ENCODE measurements at regions not wholly inside any gene's neighbourhood (a gene's known extent, or its start where the extent isn't known, plus 50 kb on each side); places are given as distances from the start of the nearest gene placed in this dataset.

DNA sequence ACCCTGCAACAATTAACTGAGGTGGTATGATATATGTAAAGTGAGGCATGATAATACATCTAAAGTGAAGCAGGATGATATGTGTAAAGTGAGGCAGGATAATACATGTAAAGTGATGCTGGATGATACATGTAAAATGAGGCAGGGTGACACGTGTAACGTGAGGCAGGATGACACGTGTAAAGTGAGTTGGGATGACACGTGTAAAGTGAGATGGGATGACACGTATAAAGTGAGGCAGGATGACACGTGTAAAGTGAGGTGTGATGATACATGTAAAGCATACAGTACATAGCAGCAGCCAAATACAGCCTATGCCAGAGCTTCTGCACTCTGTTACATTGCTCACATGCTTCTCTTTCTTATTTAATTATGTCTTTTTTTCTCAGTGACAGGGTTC is 184.4 kb upstream of the FOXF1 start:
- TF ChIP-seq, protein P1, sequence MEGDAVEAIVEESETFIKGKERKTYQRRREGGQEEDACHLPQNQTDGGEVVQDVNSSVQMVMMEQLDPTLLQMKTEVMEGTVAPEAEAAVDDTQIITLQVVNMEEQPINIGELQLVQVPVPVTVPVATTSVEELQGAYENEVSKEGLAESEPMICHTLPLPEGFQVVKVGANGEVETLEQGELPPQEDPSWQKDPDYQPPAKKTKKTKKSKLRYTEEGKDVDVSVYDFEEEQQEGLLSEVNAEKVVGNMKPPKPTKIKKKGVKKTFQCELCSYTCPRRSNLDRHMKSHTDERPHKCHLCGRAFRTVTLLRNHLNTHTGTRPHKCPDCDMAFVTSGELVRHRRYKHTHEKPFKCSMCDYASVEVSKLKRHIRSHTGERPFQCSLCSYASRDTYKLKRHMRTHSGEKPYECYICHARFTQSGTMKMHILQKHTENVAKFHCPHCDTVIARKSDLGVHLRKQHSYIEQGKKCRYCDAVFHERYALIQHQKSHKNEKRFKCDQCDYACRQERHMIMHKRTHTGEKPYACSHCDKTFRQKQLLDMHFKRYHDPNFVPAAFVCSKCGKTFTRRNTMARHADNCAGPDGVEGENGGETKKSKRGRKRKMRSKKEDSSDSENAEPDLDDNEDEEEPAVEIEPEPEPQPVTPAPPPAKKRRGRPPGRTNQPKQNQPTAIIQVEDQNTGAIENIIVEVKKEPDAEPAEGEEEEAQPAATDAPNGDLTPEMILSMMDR (IDR thresholded peaks at IDR 0.05) = no peak
- TF ChIP-seq POLR2A (IDR thresholded peaks at IDR 0.05) = no peak
- ATAC-seq (no peak), DNase-seq (no peak)
- Histone ChIP-seq H3K9me3 (no peaks in the 10 kb centered on the region), H3K4me1 (no peaks in the 10 kb centered on the region), H3K27ac (no peak overlapping the region), H3K36me3 (no peaks in the 10 kb centered on the region), H3K4me3 (no peak overlapping the region), H3K27me3 (no peaks in the 10 kb centered on the region)
- WGBS (ENCODE audit: insufficient coverage, low coverage, low lambda C conversion rate, missing lambda C conversion rate) = 82% methylated on average over 6 of the region's 6 CpGs
- intact Hi-C loops (cut with DNase I) = no loop called here

DNA sequence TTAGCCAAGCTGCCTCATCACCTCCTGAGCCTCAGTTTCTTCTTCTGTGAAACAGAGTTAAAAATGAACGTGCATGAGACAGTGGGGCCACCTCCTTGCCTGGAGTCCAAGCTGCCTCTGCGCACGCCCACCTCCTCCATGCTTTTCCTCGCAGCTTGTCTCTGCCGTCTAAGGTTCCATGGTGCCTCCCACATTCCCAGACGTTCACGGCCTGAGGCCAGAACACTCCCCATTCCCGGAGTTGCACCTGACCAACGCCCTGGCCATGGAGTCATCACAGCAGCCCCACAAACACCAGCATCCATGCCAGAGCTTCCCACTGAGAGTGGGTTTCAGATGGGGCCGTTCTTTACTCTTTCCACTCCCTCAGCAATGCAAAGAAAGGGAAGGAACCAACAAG is 183.0 kb upstream of the FOXF1 start:
- intact Hi-C loops (cut with DNase I) = no loop called here
- Histone ChIP-seq H3K4me3 (no peak overlapping the region), H3K4me1 (no peaks in the 10 kb centered on the region), H3K27me3 (no peaks in the 10 kb centered on the region), H3K9me3 (no peaks in the 10 kb centered on the region), H3K27ac (no peak overlapping the region), H3K36me3 (no peaks in the 10 kb centered on the region)
- no peak for DNase-seq
- TF ChIP-seq POLR2A (IDR thresholded peaks at IDR 0.05) = no peak
- TF ChIP-seq, protein P1 (IDR thresholded peaks at IDR 0.05) = no peak
- 48% methylated on average over 10 of the region's 10 CpGs for whole genome bisulfite sequencing (ENCODE audit: insufficient coverage, low coverage, low lambda C conversion rate, missing lambda C conversion rate)
- no peak for ATAC-seq

DNA sequence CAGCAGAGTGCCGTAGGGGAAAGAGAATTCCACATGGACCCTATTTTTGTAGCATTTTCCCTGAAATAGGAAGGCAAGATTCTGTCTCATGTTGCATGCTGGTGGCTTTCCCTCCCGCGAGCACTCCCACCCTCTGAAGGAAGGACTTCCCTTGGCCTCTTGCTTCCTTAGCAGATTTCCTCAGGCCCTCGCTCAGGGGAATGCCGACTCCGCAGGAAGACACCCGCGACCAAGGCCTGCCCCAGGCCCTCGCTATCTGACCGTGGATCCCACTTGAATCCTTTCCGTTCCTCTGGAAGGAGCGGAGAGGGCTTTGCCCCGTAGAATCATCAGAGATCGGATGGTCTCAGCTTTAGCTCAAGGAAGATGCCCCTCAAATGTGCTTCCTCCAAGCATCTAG is 179.4 kb upstream of the FOXF1 start:
- H3K36me3 ChIP-seq = no peaks in the 10 kb centered on the region
- H3K4me1 ChIP-seq = no peaks in the 10 kb centered on the region
- H3K9me3 ChIP-seq = no peaks in the 10 kb centered on the region
- ATAC-seq = peak in 3 of 4 donors; percentile 21 to 44 (median 24)
- no peak for TF ChIP-seq POLR2A (IDR thresholded peaks at IDR 0.05)
- TF ChIP-seq, protein P1 (IDR thresholded peaks at IDR 0.05) = no peak
- DNase-seq = no peak
- H3K27ac ChIP-seq = no peak overlapping the region
- 42% methylated on average over 5 of the region's 14 CpGs for WGBS (ENCODE audit: insufficient coverage, low coverage, low lambda C conversion rate, missing lambda C conversion rate)
- H3K27me3 ChIP-seq = no peaks in the 10 kb centered on the region
- intact Hi-C loops (cut with DNase I) = no loop called here
- H3K4me3 ChIP-seq = no peak overlapping the region

DNA sequence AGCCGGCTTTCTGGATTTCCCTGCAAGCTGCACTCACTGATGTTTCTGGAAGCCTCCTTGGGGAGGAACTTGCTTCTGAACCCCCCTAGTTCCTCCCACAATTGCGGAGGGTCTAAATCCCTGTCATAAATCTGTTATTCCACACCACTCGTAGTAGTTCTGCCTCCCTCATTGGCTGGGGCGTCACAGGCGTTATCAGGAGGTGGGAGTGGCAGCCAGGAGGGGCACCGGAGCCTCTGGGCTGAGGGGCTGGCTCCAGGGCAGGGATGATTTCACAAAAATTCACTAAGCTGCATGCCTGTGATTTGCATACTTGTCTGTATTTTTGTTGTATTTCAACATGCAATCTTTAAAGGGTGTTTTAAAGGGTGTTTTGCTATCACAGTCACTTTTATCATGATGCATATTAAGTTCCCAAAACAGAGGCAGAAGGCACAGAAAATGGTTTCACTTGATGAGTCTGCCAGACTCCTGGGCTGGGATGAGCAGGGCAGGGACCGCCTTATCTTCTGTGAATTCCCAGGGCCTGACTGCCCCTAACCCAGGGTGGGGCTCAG is 176.2 kb upstream of the FOXF1 start:
- H3K4me3 ChIP-seq = no peak overlapping the region
- intact Hi-C loops (cut with DNase I) = no loop called here

More for the DNA sequence above, 176.2 kb upstream of the FOXF1 start:
- ATAC-seq = no peak
- WGBS (ENCODE audit: insufficient coverage, low coverage, low lambda C conversion rate, missing lambda C conversion rate) = 18% methylated on average over 7 of the region's 7 CpGs
- no peaks in the 10 kb centered on the region for H3K27me3 ChIP-seq
- no peaks in the 10 kb centered on the region for H3K36me3 ChIP-seq
- H3K9me3 ChIP-seq = no peaks in the 10 kb centered on the region
- DNase-seq = peak in 1 of 3 donors; percentile 18
- no peak overlapping the region for H3K27ac ChIP-seq
- no peaks in the 10 kb centered on the region for H3K4me1 ChIP-seq
- TF ChIP-seq, protein P1 (IDR thresholded peaks at IDR 0.05) = no peak
- no peak for TF ChIP-seq POLR2A (IDR thresholded peaks at IDR 0.05)
